CD4-positive, alpha-beta T cell treated with Interleukin-17A for 1 hour (primary cell): ENCODE measurements at regions not wholly inside any gene's neighbourhood (a gene's known extent, or its start where the extent isn't known, plus 50 kb on each side); places are given as distances from the start of the nearest gene placed in this dataset.

Experiments used
- DNase-seq: peaks from one replicate; pipeline ENCODE4 v3.0.0-alpha.2; 2020

GRCh38 chr2:425243-425642 lies 137.4 kb upstream of the ALKAL2 start:
- DNase-seq, result no peak

GRCh38 chr2:424306-425171 lies 136.6 kb upstream of the ALKAL2 start:
- DNase-seq, result no peak

GRCh38 chr2:423479-423878 lies 135.6 kb upstream of the ALKAL2 start:
- DNase-seq, result no peak

GRCh38 chr2:422676-423435 lies 135.0 kb upstream of the ALKAL2 start:
- no peak for DNase-seq

GRCh38 chr2:421406-421805 lies 133.5 kb upstream of the ALKAL2 start:
- no peak for DNase-seq

GRCh38 chr2:419687-420317 lies 131.9 kb upstream of the ALKAL2 start:
- peak; percentile 30 for DNase-seq

GRCh38 chr2:417662-418061 lies 129.8 kb upstream of the ALKAL2 start:
- no peak for DNase-seq

- no peak for DNase-seq
Measured at GRCh38 chr2:417006-417405, 129.1 kb upstream of the ALKAL2 start.

GRCh38 chr2:415986-416610 lies 128.2 kb upstream of the ALKAL2 start:
- DNase-seq, result no peak

- no peak for DNase-seq
Measured at GRCh38 chr2:409523-409922, 121.6 kb upstream of the ALKAL2 start.

GRCh38 chr2:407630-408029 lies 119.7 kb upstream of the ALKAL2 start:
- DNase-seq, result no peak

GRCh38 chr2:406876-407275 lies 119.0 kb upstream of the ALKAL2 start:
- no peak for DNase-seq

GRCh38 chr2:406231-406630 lies 118.3 kb upstream of the ALKAL2 start:
- DNase-seq, result no peak

GRCh38 chr2:404581-404980 lies 116.7 kb upstream of the ALKAL2 start:
- DNase-seq, result no peak

GRCh38 chr2:403682-404081 lies 115.8 kb upstream of the ALKAL2 start:
- no peak for DNase-seq

GRCh38 chr2:402721-403120 lies 114.8 kb upstream of the ALKAL2 start:
- no peak for DNase-seq

- no peak for DNase-seq
Measured at GRCh38 chr2:402206-402605, 114.3 kb upstream of the ALKAL2 start.

- no peak for DNase-seq
Measured at GRCh38 chr2:401019-401679, 113.3 kb upstream of the ALKAL2 start.

GRCh38 chr2:397926-398325 lies 110.0 kb upstream of the ALKAL2 start:
- no peak for DNase-seq

GRCh38 chr2:397521-397920 lies 109.6 kb upstream of the ALKAL2 start:
- DNase-seq, result no peak

GRCh38 chr2:396903-397302 lies 109.0 kb upstream of the ALKAL2 start:
- no peak for DNase-seq

- no peak for DNase-seq
Measured at GRCh38 chr2:395886-396285, 108.0 kb upstream of the ALKAL2 start.
